ENCODE measurements at regions not wholly inside any gene's neighbourhood (a gene's known extent, or its start where the extent isn't known, plus 50 kb on each side); places are given as distances from the start of the nearest gene placed in this dataset.

- Histone ChIP-seq H3K9me3 (no peaks in the 10 kb centered on the region), H3K4me1 (no peaks in the 10 kb centered on the region), H3K4me3 (no peak overlapping the region), H3K4me2 (no peak overlapping the region), H3K27ac (no peak overlapping the region)
- POLR2A ChIA-PET: no interaction called here
- no peak for FAIRE-seq
- DNase-seq (ENCODE audit: low read depth in 1 of 2, low spot score in 1 of 2): no peak
- no peak for ATAC-seq
- TF ChIP-seq RAD21 (conservative IDR thresholded peaks at IDR 0.05 in 1 of 2, IDR thresholded peaks at IDR 0.05 in 1 of 2): no peak
- TF ChIP-seq EP300 (IDR thresholded peaks at IDR 0.05): no peak
- no peak for TF ChIP-seq PBX3 (IDR thresholded peaks at IDR 0.05)
- no peak for TF ChIP-seq JUN (IDR thresholded peaks at IDR 0.05)
- TF ChIP-seq PHF8 (IDR thresholded peaks at IDR 0.05; ENCODE audit: borderline replicate concordance, low read depth): no peak
- TF ChIP-seq EHMT2 (IDR thresholded peaks at IDR 0.05; ENCODE audit: low read depth): no peak
- TF ChIP-seq ATOH8 (CRISPR knock-in tag; IDR thresholded peaks at IDR 0.05; ENCODE audit: low read depth): no peak
- no peak for TF ChIP-seq MYC (IDR thresholded peaks at IDR 0.05; ENCODE audit: borderline replicate concordance, low read length)
- no peak for TF ChIP-seq HMGXB4 (CRISPR knock-in tag; IDR thresholded peaks at IDR 0.05; ENCODE audit: borderline replicate concordance)
- 66% methylated on average over 10 of the region's 10 CpGs for WGBS (ENCODE audit: missing lambda C conversion rate)
- CTCF ChIA-PET: interaction anchor here (0.7 kb wide), 1 partner anchor 9 kb away, joined by 3 read pairs; no protein-coding TSS in a partner anchor
These were observed 259.6 kb upstream of the RPS23 start for GRCh38 chr5:82537687-82538306.

- 48% methylated on average over 1 of the region's 1 CpG for WGBS (ENCODE audit: missing lambda C conversion rate)
- Histone ChIP-seq H3K4me2 (no peak overlapping the region), H3K4me3 (no peak overlapping the region), H3K4me1 (no peaks in the 10 kb centered on the region), H3K27ac (no peak overlapping the region), H3K9me3 (no peaks in the 10 kb centered on the region)
- no peak for DNase-seq (ENCODE audit: low read depth in 1 of 2, low spot score in 1 of 2)
- POLR2A ChIA-PET: no interaction called here
- FAIRE-seq: no peak
- CTCF ChIA-PET: no interaction called here
- TF ChIP-seq JUN (IDR thresholded peaks at IDR 0.05) (no peak), NR3C1 (IDR thresholded peaks at IDR 0.05) (no peak), EP300 (IDR thresholded peaks at IDR 0.05) (no peak), ZFP36 (IDR thresholded peaks at IDR 0.05; ENCODE audit: borderline replicate concordance, partially characterized antibody) (no peak), PBX3 (IDR thresholded peaks at IDR 0.05) (no peak), REST (IDR thresholded peaks at IDR 0.05) (no peak), HOXA7 (CRISPR knock-in tag; IDR thresholded peaks at IDR 0.05) (no peak), HEYL (CRISPR knock-in tag; IDR thresholded peaks at IDR 0.05) (no peak), SMC3 (IDR thresholded peaks at IDR 0.05) (no peak), FOSB (CRISPR knock-in tag; IDR thresholded peaks at IDR 0.05) (no peak), FOSL2 (IDR thresholded peaks at IDR 0.05) (no peak), FOSL2 (CRISPR knock-in tag; IDR thresholded peaks at IDR 0.05) (no peak), CBX2 (IDR thresholded peaks at IDR 0.05; ENCODE audit: borderline replicate concordance, low read depth) (no peak)
- no peak for ATAC-seq
These were observed 256.8 kb upstream of the RPS23 start for GRCh38 chr5:82534986-82535385.
